C4-2B (cell line): ENCODE measurements at regions not wholly inside any gene's neighbourhood (a gene's known extent, or its start where the extent isn't known, plus 50 kb on each side); places are given as distances from the start of the nearest gene placed in this dataset.

Experiments
- CTCF ChIP-seq: fragments of 450-650 bp; conservative IDR thresholded peaks from 2 replicates; pipeline ENCODE4 v1.5.1; 2017; ENCODE audit warnings: mild to moderate bottlenecking
- ZFX ChIP-seq: fragments of 450-650 bp; IDR thresholded peaks from 2 replicates; pipeline ENCODE4 v1.6.1; 2017

GRCh38 chr5:171666815-171667214, 118.8 kb upstream of the SMIM23 start:
- TF ChIP-seq CTCF (no peak), ZFX (no peak)
